GM12875 (cell line): ENCODE measurements at regions not wholly inside any gene's neighbourhood (a gene's known extent, or its start where the extent isn't known, plus 50 kb on each side); places are given as distances from the start of the nearest gene placed in this dataset.

ENCODE experiments used
- H3K4me3 ChIP-seq: one replicate; pipeline ENCODE4 v1.5.1; 2011; ENCODE audit warnings: low read depth, low read length, control low read depth
- TF ChIP-seq, protein P1 (sequence below): IDR thresholded peaks from 2 replicates; pipeline ENCODE4 v1.5.1; 2011; ENCODE audit warnings: low read depth, mild to moderate bottlenecking, control low read depth, inconsistent platforms, low read length, moderate library complexity, borderline replicate concordance; ENCODE audit not compliant: insufficient read depth

DNA sequence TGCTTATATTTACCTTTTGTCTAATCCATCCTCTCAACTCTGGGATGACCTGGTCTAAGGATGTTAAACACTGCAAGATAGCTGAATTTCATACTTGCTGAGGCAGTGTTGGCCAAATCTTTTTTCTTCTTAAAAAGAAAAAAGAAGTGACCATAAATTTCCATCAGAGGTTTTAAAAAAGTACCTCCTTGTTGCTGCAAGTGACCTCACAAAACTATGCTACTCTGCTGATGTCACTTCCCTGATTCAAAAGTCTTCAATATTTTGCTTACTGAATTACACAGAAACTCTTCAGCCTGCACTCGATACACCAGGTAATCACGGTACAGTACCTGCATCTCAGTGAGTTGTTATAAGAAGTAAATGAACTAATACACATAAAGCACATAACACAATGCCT lies 107.2 kb upstream of the PRDM1 start:
- H3K4me3 ChIP-seq = no peak overlapping the region
- TF ChIP-seq, protein P1, sequence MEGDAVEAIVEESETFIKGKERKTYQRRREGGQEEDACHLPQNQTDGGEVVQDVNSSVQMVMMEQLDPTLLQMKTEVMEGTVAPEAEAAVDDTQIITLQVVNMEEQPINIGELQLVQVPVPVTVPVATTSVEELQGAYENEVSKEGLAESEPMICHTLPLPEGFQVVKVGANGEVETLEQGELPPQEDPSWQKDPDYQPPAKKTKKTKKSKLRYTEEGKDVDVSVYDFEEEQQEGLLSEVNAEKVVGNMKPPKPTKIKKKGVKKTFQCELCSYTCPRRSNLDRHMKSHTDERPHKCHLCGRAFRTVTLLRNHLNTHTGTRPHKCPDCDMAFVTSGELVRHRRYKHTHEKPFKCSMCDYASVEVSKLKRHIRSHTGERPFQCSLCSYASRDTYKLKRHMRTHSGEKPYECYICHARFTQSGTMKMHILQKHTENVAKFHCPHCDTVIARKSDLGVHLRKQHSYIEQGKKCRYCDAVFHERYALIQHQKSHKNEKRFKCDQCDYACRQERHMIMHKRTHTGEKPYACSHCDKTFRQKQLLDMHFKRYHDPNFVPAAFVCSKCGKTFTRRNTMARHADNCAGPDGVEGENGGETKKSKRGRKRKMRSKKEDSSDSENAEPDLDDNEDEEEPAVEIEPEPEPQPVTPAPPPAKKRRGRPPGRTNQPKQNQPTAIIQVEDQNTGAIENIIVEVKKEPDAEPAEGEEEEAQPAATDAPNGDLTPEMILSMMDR = no peak

DNA sequence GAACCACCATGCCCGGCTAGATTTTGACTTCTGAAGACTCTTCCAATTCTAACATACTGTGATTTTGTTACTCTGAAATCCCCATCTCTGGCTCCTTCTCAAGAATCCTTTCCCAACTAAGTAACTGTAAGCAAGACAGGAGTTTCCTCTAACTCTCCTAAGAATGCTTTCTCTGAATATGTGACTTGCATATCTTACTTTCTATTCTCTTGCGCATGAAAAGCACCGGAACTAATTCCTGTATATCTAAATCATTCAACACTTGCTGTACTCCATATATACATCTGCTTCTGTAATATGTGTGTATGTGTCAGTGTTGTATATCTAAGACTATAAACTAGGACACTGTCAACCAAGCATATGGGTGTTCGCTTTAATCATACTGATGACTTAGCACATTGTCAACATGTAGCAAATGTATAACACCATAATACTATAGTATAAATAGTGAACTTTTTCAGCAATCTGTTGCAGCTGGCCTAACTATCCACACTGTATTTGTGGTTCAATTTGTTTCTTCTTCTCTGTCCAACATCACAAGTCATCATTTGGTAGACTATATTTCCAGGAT lies 108.1 kb upstream of the PRDM1 start:
- TF ChIP-seq, protein P1 = no peak
- H3K4me3 ChIP-seq = no peak overlapping the region

DNA sequence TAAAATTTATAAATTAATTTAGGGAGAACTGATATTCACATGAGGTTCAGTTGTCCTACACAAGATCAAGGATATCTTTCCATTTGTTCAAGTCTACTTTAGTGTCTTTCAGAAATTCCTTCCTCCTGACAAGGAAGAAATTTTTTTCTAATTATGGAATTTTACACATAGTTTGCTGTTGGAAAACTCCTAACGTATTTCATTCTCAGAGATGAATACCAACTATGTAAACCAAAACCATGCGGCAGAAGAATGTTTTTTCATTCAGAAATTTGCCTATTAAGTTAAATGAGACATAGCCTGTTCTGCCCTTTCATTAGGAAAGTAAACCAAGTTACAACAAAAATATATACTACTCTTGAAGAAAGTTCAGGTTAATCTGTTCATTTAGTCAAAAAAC lies 111.2 kb upstream of the PRDM1 start:
- TF ChIP-seq, protein P1 = no peak
- H3K4me3 ChIP-seq = no peak overlapping the region

DNA sequence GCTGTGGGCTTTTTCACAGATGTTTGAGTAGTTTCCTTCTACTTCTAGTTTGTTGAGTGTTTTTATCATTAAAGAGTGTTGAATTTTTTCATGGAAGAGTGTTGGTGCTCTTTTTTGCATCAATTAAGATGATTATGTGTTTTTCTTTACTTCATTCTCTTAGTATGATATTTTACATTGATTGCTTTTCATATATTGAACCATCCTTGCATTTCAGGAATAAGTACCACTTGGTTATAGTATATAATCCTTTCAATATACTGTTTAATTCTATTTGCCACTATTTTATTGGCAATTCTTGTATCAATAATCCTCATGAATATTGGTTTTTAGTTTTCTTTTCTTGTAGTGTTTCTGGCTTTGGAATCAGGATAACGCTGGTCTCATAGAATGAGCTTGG lies 113.7 kb upstream of the PRDM1 start:
- no peak overlapping the region for H3K4me3 ChIP-seq
- TF ChIP-seq, protein P1 = no peak

DNA sequence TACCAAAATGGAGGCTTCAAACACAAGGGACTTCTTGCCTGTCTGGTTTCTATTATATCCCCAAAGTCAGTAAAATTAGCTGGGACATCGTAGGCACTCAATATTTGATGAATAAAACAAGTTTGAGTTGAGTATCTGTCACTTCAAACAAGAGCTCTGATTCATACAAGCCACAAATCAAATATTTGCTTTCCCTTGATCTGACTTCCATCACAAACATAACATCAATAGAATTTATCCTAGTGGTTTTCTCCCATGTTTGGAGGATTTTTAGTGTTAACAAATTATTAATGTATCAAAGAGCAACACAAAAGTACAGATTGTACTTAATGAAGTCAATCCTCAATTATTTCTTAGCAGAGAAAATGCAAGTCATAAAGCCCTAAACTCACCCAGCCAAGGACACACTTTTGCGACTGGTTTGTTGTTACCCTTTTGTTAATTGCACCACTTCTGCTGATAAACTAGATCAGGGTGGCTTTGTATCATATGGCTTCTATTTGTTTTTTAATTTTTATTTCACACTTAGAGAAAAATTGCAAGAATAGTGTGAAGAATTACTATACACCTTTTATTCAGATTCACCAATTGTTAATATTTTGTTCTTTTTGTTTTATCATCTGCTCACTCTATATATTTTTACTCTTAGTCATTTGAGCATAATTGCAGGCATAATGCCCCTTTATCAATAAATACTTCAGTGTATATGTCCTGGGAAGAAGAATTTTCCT lies 117.4 kb upstream of the PRDM1 start:
- H3K4me3 ChIP-seq = no peak overlapping the region
- TF ChIP-seq, protein P1 = no peak

DNA sequence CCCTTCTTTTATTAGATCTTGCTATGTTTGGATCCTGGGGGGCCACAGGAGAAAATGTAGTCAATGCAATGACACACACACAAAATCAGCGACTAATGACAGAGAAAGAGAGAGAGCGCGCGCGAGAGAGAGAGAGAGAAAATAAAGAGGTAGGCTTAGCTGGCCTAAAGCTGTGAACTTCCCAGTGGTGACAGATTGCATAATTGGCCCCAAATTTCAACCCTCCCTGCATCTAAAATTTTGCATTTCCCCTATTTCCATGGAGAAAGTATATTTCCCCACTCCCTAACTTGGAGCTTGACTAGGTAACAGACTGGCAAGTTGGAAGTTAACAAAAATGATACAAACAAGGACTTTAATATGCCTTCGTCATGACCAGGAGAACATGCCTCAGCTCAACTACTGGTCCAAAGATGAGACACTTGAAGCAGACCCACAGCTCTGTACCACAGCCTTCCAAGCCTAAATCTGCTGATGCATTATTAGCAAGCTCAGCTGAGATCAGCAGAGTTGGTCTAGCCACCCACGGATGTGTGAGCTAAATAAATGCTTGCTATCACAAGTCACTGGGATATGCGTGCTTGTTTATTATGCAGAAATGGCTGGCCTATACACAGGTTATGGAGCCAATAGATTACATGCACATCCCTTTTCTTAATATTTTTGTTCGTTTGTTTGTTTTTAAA lies 118.1 kb upstream of the PRDM1 start:
- no peak overlapping the region for H3K4me3 ChIP-seq
- TF ChIP-seq, protein P1 = no peak
